ENCODE measurements at regions not wholly inside any gene's neighbourhood (a gene's known extent, or its start where the extent isn't known, plus 50 kb on each side); places are given as distances from the start of the nearest gene placed in this dataset.

- H3K36me3 Mint-ChIP-seq (ENCODE audit: low read depth) = no peaks in the 10 kb centered on the region
- H3K9me3 Mint-ChIP-seq = no peaks in the 10 kb centered on the region
- H3K27ac Mint-ChIP-seq = no peak overlapping the region
- no peaks in the 10 kb centered on the region for H3K27me3 Mint-ChIP-seq (ENCODE audit: low read depth)
- no peak overlapping the region for H3K4me3 Mint-ChIP-seq
- no peak for DNase-seq (ENCODE audit: low spot score)
- H3K4me1 Mint-ChIP-seq (ENCODE audit: low read depth) = no peaks in the 10 kb centered on the region
These were observed 590.8 kb downstream of the LMO7 start for GRCh38 chr13:76226941-76227340.

- H3K27me3 Mint-ChIP-seq (ENCODE audit: low read depth) = no peaks in the 10 kb centered on the region
- H3K36me3 Mint-ChIP-seq (ENCODE audit: low read depth) = no peaks in the 10 kb centered on the region
- DNase-seq (ENCODE audit: low spot score) = no peak
- H3K9me3 Mint-ChIP-seq = no peaks in the 10 kb centered on the region
- H3K4me1 Mint-ChIP-seq (ENCODE audit: low read depth) = no peaks in the 10 kb centered on the region
- H3K4me3 Mint-ChIP-seq = no peak overlapping the region
- no peak overlapping the region for H3K27ac Mint-ChIP-seq
These were observed 589.8 kb downstream of the LMO7 start for GRCh38 chr13:76225815-76226489.

GRCh38 chr13:76223999-76224398 lies 587.9 kb downstream of the LMO7 start:
- H3K36me3 Mint-ChIP-seq (ENCODE audit: low read depth) = no peaks in the 10 kb centered on the region
- no peaks in the 10 kb centered on the region for H3K27me3 Mint-ChIP-seq (ENCODE audit: low read depth)
- no peaks in the 10 kb centered on the region for H3K4me1 Mint-ChIP-seq (ENCODE audit: low read depth)
- H3K4me3 Mint-ChIP-seq = no peak overlapping the region
- no peak for DNase-seq (ENCODE audit: low spot score)
- H3K27ac Mint-ChIP-seq = no peak overlapping the region
- no peaks in the 10 kb centered on the region for H3K9me3 Mint-ChIP-seq

GRCh38 chr13:76223565-76223964 lies 587.4 kb downstream of the LMO7 start:
- Mint-ChIP-seq H3K36me3 (ENCODE audit: low read depth) (no peaks in the 10 kb centered on the region), H3K4me3 (no peak overlapping the region), H3K27ac (no peak overlapping the region), H3K9me3 (no peaks in the 10 kb centered on the region), H3K4me1 (ENCODE audit: low read depth) (no peaks in the 10 kb centered on the region), H3K27me3 (ENCODE audit: low read depth) (no peaks in the 10 kb centered on the region)
- DNase-seq (ENCODE audit: low spot score) = no peak

- no peak overlapping the region for H3K4me3 Mint-ChIP-seq
- DNase-seq (ENCODE audit: low spot score) = no peak
- H3K9me3 Mint-ChIP-seq = no peaks in the 10 kb centered on the region
- H3K4me1 Mint-ChIP-seq (ENCODE audit: low read depth) = no peaks in the 10 kb centered on the region
- no peak overlapping the region for H3K27ac Mint-ChIP-seq
- no peaks in the 10 kb centered on the region for H3K36me3 Mint-ChIP-seq (ENCODE audit: low read depth)
- no peaks in the 10 kb centered on the region for H3K27me3 Mint-ChIP-seq (ENCODE audit: low read depth)
These were observed 586.4 kb downstream of the LMO7 start for GRCh38 chr13:76222511-76222910.

- no peak for DNase-seq (ENCODE audit: low spot score)
- H3K27ac Mint-ChIP-seq = no peak overlapping the region
- no peaks in the 10 kb centered on the region for H3K4me1 Mint-ChIP-seq (ENCODE audit: low read depth)
These were observed 580.6 kb downstream of the LMO7 start for GRCh38 chr13:76216729-76217128.

GRCh38 chr13:76214001-76214400 lies 577.9 kb downstream of the LMO7 start:
- Mint-ChIP-seq H3K9me3 (no peaks in the 10 kb centered on the region), H3K27me3 (ENCODE audit: low read depth) (no peaks in the 10 kb centered on the region), H3K36me3 (ENCODE audit: low read depth) (no peaks in the 10 kb centered on the region), H3K27ac (no peak overlapping the region), H3K4me3 (no peak overlapping the region), H3K4me1 (ENCODE audit: low read depth) (no peaks in the 10 kb centered on the region)
- DNase-seq (ENCODE audit: low spot score) = no peak

More at GRCh38 chr13:76216729-76217128, 580.6 kb downstream of the LMO7 start:
- Mint-ChIP-seq H3K27me3 (ENCODE audit: low read depth) (no peaks in the 10 kb centered on the region), H3K4me3 (no peak overlapping the region), H3K9me3 (no peaks in the 10 kb centered on the region), H3K36me3 (ENCODE audit: low read depth) (no peaks in the 10 kb centered on the region)

- DNase-seq (ENCODE audit: low spot score) = no peak
- Mint-ChIP-seq H3K27me3 (ENCODE audit: low read depth) (no peaks in the 10 kb centered on the region), H3K27ac (no peak overlapping the region), H3K9me3 (no peaks in the 10 kb centered on the region), H3K4me3 (no peak overlapping the region), H3K36me3 (ENCODE audit: low read depth) (no peaks in the 10 kb centered on the region), H3K4me1 (ENCODE audit: low read depth) (no peaks in the 10 kb centered on the region)
These were observed 577.3 kb downstream of the LMO7 start for GRCh38 chr13:76213423-76213904.

- H3K9me3 Mint-ChIP-seq = no peaks in the 10 kb centered on the region
- H3K4me3 Mint-ChIP-seq = no peak overlapping the region
- no peaks in the 10 kb centered on the region for H3K36me3 Mint-ChIP-seq (ENCODE audit: low read depth)
- H3K27me3 Mint-ChIP-seq (ENCODE audit: low read depth) = no peaks in the 10 kb centered on the region
- DNase-seq (ENCODE audit: low spot score) = no peak
- H3K27ac Mint-ChIP-seq = no peak overlapping the region
- no peaks in the 10 kb centered on the region for H3K4me1 Mint-ChIP-seq (ENCODE audit: low read depth)
These were observed 574.1 kb downstream of the LMO7 start for GRCh38 chr13:76210262-76210661.

- no peaks in the 10 kb centered on the region for H3K4me1 Mint-ChIP-seq (ENCODE audit: low read depth)
- no peaks in the 10 kb centered on the region for H3K36me3 Mint-ChIP-seq (ENCODE audit: low read depth)
- no peak overlapping the region for H3K4me3 Mint-ChIP-seq
- H3K9me3 Mint-ChIP-seq = peaks cover 5% of the 10 kb centered on the region
- no peak overlapping the region for H3K27ac Mint-ChIP-seq
- H3K27me3 Mint-ChIP-seq (ENCODE audit: low read depth) = no peaks in the 10 kb centered on the region
- no peak for DNase-seq (ENCODE audit: low spot score)
These were observed 562.5 kb downstream of the LMO7 start for GRCh38 chr13:76198568-76199163.

GRCh38 chr13:76189882-76190519 lies 553.9 kb downstream of the LMO7 start:
- Mint-ChIP-seq H3K9me3 (peaks cover 2% of the 10 kb centered on the region), H3K27ac (no peak overlapping the region), H3K4me1 (ENCODE audit: low read depth) (no peaks in the 10 kb centered on the region), H3K4me3 (no peak overlapping the region), H3K27me3 (ENCODE audit: low read depth) (no peaks in the 10 kb centered on the region), H3K36me3 (ENCODE audit: low read depth) (no peaks in the 10 kb centered on the region)
- no peak for DNase-seq (ENCODE audit: low spot score)

GRCh38 chr13:76175961-76176725 lies 540.0 kb downstream of the LMO7 start:
- Mint-ChIP-seq H3K36me3 (ENCODE audit: low read depth) (no peaks in the 10 kb centered on the region), H3K27ac (no peak overlapping the region)
- DNase-seq (ENCODE audit: low spot score) = no peak

GRCh38 chr13:76168661-76169060 lies 532.5 kb downstream of the LMO7 start:
- no peaks in the 10 kb centered on the region for H3K9me3 Mint-ChIP-seq
- no peak overlapping the region for H3K27ac Mint-ChIP-seq
- no peaks in the 10 kb centered on the region for H3K36me3 Mint-ChIP-seq (ENCODE audit: low read depth)
- H3K27me3 Mint-ChIP-seq (ENCODE audit: low read depth) = no peaks in the 10 kb centered on the region
- no peaks in the 10 kb centered on the region for H3K4me1 Mint-ChIP-seq (ENCODE audit: low read depth)
- DNase-seq (ENCODE audit: low spot score) = no peak
- H3K4me3 Mint-ChIP-seq = no peak overlapping the region

More at GRCh38 chr13:76175961-76176725, 540.0 kb downstream of the LMO7 start:
- no peak overlapping the region for H3K4me3 Mint-ChIP-seq
- no peaks in the 10 kb centered on the region for H3K4me1 Mint-ChIP-seq (ENCODE audit: low read depth)
- no peaks in the 10 kb centered on the region for H3K9me3 Mint-ChIP-seq
- no peaks in the 10 kb centered on the region for H3K27me3 Mint-ChIP-seq (ENCODE audit: low read depth)

GRCh38 chr13:76164290-76164689 lies 528.2 kb downstream of the LMO7 start:
- H3K27me3 Mint-ChIP-seq (ENCODE audit: low read depth) = no peaks in the 10 kb centered on the region
- H3K9me3 Mint-ChIP-seq = no peaks in the 10 kb centered on the region
- no peaks in the 10 kb centered on the region for H3K4me1 Mint-ChIP-seq (ENCODE audit: low read depth)
- H3K4me3 Mint-ChIP-seq = no peak overlapping the region
- H3K27ac Mint-ChIP-seq = no peak overlapping the region
- H3K36me3 Mint-ChIP-seq (ENCODE audit: low read depth) = no peaks in the 10 kb centered on the region
- no peak for DNase-seq (ENCODE audit: low spot score)
